ENCODE measurements at regions not wholly inside any gene's neighbourhood (a gene's known extent, or its start where the extent isn't known, plus 50 kb on each side); places are given as distances from the start of the nearest gene placed in this dataset.

GRCh38 chr1:38222891-38223290, 176.3 kb upstream of the POU3F1 start:
- TF ChIP-seq CTCF (IDR thresholded peaks at IDR 0.05; ENCODE audit: unreplicated experiment), result no peak
- no TSS peak for BruUV-seq (replicated peaks)
- no peak overlapping the region for H3K27ac Mint-ChIP-seq (ENCODE audit: low read depth, unreplicated experiment)
- H3K4me1 Mint-ChIP-seq (ENCODE audit: insufficient read depth, unreplicated experiment), result peaks cover 10% of the 10 kb centered on the region
- intact Hi-C loops (cut with micrococcal nuclease), result no loop called here
- CTCF ChIA-PET, result interaction anchor here (0.6 kb wide), 1 partner anchor 229 kb away, joined by 3 read pairs; no protein-coding TSS in a partner anchor
- H3K27me3 Mint-ChIP-seq (ENCODE audit: insufficient read depth, unreplicated experiment), result no peaks in the 10 kb centered on the region
- no peak overlapping the region for H3K4me3 Mint-ChIP-seq (ENCODE audit: unreplicated experiment)
- no peak for DNase-seq (ENCODE audit: unreplicated experiment)
- POLR2A ChIA-PET, result no interaction called here
- no peaks in the 10 kb centered on the region for H3K36me3 Mint-ChIP-seq (ENCODE audit: insufficient read depth, unreplicated experiment)
- no peaks in the 10 kb centered on the region for H3K9me3 Mint-ChIP-seq (ENCODE audit: unreplicated experiment)

GRCh38 chr1:38221006-38221649, 174.5 kb upstream of the POU3F1 start:
- POLR2A ChIA-PET, result no interaction called here
- H3K27ac Mint-ChIP-seq (ENCODE audit: low read depth, unreplicated experiment), result no peak overlapping the region
- DNase-seq (ENCODE audit: unreplicated experiment), result no peak
- H3K4me1 Mint-ChIP-seq (ENCODE audit: insufficient read depth, unreplicated experiment), result peaks cover 10% of the 10 kb centered on the region
- no peak for TF ChIP-seq CTCF (IDR thresholded peaks at IDR 0.05; ENCODE audit: unreplicated experiment)
- BruUV-seq (replicated peaks), result no TSS peak
- no peak overlapping the region for H3K4me3 Mint-ChIP-seq (ENCODE audit: unreplicated experiment)
- CTCF ChIA-PET, result no interaction called here
- no peaks in the 10 kb centered on the region for H3K36me3 Mint-ChIP-seq (ENCODE audit: insufficient read depth, unreplicated experiment)
- intact Hi-C loops (cut with micrococcal nuclease), result no loop called here
- no peaks in the 10 kb centered on the region for H3K27me3 Mint-ChIP-seq (ENCODE audit: insufficient read depth, unreplicated experiment)
- H3K9me3 Mint-ChIP-seq (ENCODE audit: unreplicated experiment), result no peaks in the 10 kb centered on the region

GRCh38 chr1:38217316-38217715, 170.7 kb upstream of the POU3F1 start:
- no peak for DNase-seq (ENCODE audit: unreplicated experiment)
- Mint-ChIP-seq H3K9me3 (ENCODE audit: unreplicated experiment) (no peaks in the 10 kb centered on the region), H3K4me1 (ENCODE audit: insufficient read depth, unreplicated experiment) (peaks cover 10% of the 10 kb centered on the region), H3K36me3 (ENCODE audit: insufficient read depth, unreplicated experiment) (no peaks in the 10 kb centered on the region), H3K27me3 (ENCODE audit: insufficient read depth, unreplicated experiment) (peaks cover 4% of the 10 kb centered on the region), H3K27ac (ENCODE audit: low read depth, unreplicated experiment) (no peak overlapping the region), H3K4me3 (ENCODE audit: unreplicated experiment) (no peak overlapping the region)
- ChIA-PET POLR2A (no interaction called here), CTCF (no interaction called here)
- no peak for TF ChIP-seq CTCF (IDR thresholded peaks at IDR 0.05; ENCODE audit: unreplicated experiment)
- no TSS peak for BruUV-seq (replicated peaks)
- intact Hi-C loops (cut with micrococcal nuclease), result no loop called here

GRCh38 chr1:38213646-38214434, 167.2 kb upstream of the POU3F1 start:
- intact Hi-C loops (cut with micrococcal nuclease), result no loop called here
- Mint-ChIP-seq H3K36me3 (ENCODE audit: insufficient read depth, unreplicated experiment) (no peaks in the 10 kb centered on the region), H3K9me3 (ENCODE audit: unreplicated experiment) (no peaks in the 10 kb centered on the region), H3K4me3 (ENCODE audit: unreplicated experiment) (no peak overlapping the region), H3K27me3 (ENCODE audit: insufficient read depth, unreplicated experiment) (peaks cover 21% of the 10 kb centered on the region), H3K27ac (ENCODE audit: low read depth, unreplicated experiment) (no peak overlapping the region), H3K4me1 (ENCODE audit: insufficient read depth, unreplicated experiment) (no peaks in the 10 kb centered on the region)
- CTCF ChIA-PET, result no interaction called here
- BruUV-seq (replicated peaks), result no TSS peak
- TF ChIP-seq CTCF (IDR thresholded peaks at IDR 0.05; ENCODE audit: unreplicated experiment), result no peak
- DNase-seq (ENCODE audit: unreplicated experiment), result no peak
- POLR2A ChIA-PET, result no interaction called here
